ENCODE measurements at regions not wholly inside any gene's neighbourhood (a gene's known extent, or its start where the extent isn't known, plus 50 kb on each side); places are given as distances from the start of the nearest gene placed in this dataset.

DNA sequence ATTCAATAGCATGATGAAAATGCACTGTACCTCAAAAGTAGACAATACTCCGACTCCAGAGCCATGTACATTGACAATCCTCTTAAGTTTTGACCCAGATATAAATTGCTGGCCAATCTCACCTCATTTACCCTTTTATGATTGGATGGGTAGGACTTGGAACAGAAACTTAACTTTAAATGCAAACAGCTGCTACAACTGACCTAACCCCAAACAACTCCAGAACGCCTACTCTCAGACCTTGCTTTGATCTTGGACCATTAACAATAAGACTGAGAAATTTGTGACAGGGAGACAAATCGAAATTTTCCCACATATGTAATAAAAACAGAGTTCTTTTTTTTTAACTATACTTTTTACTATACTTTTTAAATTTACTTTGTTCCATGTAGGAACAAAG is 200.5 kb upstream of the MCHR2 start:
- FAIRE-seq (no peak), DNase-seq (ENCODE audit: insufficient read length, low spot score) (no peak)
- no peak for TF ChIP-seq POLR2A (IDR thresholded peaks at IDR 0.05; ENCODE audit: low read depth, low read length)

DNA sequence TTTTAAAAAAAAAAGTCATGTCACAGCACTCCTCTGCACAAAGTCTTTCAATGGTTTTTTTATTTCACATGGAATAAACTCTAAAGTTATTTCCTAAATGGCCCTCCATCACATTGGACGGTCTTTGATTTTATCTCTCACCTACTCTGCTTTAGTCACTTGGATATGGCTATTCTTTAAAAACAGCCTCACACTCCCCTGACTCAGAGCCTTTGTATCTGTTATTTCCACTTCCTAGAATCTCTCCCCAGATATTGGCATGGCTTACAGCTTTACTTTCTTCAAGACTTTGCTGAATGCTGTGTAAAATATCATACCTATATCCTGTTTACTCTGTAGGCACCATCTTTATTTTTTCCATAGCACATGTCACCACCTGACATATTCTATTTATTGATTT is 194.7 kb upstream of the MCHR2 start:
- no peak for DNase-seq (ENCODE audit: insufficient read length, low spot score)
- FAIRE-seq = no peak
- TF ChIP-seq POLR2A (IDR thresholded peaks at IDR 0.05; ENCODE audit: low read depth, low read length) = no peak

DNA sequence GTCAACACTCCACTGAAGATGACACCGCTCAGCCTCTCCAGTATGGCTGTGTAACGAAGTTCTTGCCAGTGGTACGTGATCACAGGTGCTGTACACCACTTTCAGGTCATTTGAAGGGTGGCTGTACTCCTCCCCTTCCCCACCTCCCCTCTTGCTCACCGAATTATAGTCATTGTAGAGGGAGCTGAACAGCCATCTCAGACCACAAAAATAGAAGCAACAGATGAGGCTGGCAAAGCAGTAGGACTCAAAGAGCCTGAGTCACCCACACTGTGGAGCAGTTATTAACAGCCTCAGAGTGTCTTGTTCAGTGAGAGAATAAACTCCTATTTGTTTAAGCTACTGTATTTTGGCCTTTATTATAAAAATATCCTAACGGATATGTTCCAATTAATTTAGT is 192.5 kb upstream of the MCHR2 start:
- no peak for DNase-seq (ENCODE audit: insufficient read length, low spot score)
- no peak for TF ChIP-seq POLR2A (IDR thresholded peaks at IDR 0.05; ENCODE audit: low read depth, low read length)
- FAIRE-seq = no peak

DNA sequence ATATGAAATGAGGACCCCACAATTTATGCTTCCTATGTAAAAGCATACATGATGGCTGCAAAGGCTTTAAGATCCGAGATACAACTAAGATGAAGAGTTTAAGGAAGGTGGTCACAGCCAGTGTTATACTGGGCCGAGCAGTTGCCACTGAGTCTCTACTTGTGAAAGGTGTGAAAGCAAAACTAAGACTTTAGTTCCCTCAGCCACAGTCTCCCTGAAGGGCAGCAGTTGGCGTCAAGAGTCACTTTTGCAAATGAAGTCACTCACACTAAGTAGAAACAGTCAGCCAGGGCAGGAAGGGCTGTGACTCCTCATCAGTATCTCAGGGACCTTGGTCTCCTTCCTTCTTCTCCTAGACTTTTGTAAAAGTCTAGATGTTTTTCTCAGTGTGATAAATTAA is 191.6 kb upstream of the MCHR2 start:
- TF ChIP-seq POLR2A (IDR thresholded peaks at IDR 0.05; ENCODE audit: low read depth, low read length) = no peak
- FAIRE-seq (no peak), DNase-seq (ENCODE audit: insufficient read length, low spot score) (no peak)

DNA sequence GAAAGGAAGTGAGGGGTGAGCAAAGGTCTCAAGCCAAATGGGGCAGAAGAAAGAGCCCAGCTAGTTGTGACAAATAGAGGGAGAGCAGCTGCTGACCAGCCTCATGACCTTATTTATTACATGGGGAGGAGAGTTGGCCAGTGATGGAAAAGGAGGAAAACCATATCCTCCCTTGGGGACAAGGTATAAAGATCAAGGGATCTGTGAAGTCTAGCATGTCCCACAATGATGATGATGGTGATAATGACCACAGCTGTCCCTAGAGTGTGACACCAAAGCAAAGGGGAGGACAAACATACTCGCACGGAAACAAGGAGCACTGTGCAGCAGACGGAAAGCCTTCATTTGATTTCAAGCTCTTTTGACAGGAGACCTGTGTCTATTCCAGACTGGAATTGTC is 190.4 kb upstream of the MCHR2 start:
- no peak for FAIRE-seq
- no peak for TF ChIP-seq POLR2A (IDR thresholded peaks at IDR 0.05; ENCODE audit: low read depth, low read length)
- DNase-seq (ENCODE audit: insufficient read length, low spot score) = no peak

DNA sequence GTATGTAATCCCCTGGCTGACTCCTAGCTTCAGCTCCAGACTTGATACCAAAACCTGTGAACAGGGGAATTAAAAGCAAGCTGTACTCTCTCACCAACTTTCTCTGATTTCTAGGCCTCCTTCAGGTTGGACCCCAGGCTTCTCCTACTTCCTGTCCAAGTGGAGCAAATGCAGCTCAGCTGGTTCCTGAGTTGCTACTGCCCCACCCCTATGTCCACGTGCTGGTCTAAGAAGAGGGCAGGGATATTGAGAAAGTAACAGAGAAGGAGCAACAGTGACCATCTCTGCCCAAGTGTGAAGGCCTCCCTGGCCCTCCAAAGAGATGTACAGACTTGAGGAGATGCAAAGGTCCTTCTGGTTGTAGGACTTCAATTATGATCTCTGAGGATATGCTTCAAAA is 188.3 kb upstream of the MCHR2 start:
- DNase-seq (ENCODE audit: insufficient read length, low spot score) (no peak), FAIRE-seq (no peak)
- no peak for TF ChIP-seq POLR2A (IDR thresholded peaks at IDR 0.05; ENCODE audit: low read depth, low read length)

DNA sequence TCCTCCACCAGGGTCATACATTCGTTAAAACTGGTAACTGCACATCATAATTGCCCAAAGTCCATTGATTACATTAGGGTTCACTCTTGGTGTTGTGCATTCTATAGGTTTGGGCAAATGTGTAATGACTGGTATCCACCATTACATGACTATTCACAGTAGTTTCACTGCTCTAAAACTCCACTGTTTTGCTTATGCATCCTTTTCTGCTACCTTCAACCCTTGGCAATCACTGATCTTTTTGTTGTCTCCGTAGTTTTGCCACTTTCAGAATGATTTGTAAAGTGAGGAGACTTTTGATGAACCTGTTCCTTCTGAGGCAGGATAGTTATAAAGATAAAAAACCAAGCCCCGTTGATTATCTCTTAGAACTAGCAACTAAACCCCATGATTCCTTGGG is 187.3 kb upstream of the MCHR2 start:
- DNase-seq (ENCODE audit: insufficient read length, low spot score) = no peak
- FAIRE-seq = no peak
- TF ChIP-seq POLR2A (IDR thresholded peaks at IDR 0.05; ENCODE audit: low read depth, low read length) = no peak

DNA sequence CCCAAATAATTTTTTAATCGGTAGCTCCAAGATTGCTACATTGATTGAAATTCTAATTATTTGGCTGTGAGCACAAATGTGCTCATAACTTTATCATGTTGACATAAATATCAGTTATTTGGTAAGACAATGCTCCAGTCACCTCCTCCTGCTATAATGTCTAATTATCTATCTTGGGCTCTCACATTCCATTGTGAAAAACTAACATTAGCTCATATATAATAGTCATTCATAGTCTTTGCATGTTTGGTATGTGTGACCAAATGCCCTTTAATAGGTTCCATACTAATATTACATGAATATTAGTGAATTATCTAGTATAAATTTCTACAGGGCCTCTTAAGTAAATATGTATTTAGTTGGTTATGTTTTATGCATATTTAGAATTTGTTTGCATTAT is 185.6 kb upstream of the MCHR2 start:
- DNase-seq (ENCODE audit: insufficient read length, low spot score) (no peak), FAIRE-seq (no peak)
- no peak for TF ChIP-seq POLR2A (IDR thresholded peaks at IDR 0.05; ENCODE audit: low read depth, low read length)

DNA sequence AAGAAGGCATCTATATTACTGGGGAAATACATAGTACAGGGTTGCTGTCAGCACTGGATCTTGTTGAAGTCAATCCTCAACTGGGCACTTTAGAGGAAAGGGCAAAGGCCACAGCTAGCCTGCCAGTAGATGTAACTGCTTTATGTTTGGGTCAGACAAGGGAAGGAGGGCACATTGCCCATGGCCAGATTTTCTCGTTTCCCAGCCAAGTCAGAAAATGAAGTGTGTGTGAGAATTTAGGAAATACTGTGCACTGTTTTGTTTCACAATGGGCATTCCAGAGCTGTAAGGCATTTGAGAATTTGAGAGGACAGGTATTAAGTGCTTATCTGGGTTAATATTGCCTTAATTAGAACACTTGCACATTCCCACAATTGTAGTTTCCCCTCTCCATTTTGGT is 183.9 kb upstream of the MCHR2 start:
- FAIRE-seq = no peak
- DNase-seq (ENCODE audit: insufficient read length, low spot score) = no peak

DNA sequence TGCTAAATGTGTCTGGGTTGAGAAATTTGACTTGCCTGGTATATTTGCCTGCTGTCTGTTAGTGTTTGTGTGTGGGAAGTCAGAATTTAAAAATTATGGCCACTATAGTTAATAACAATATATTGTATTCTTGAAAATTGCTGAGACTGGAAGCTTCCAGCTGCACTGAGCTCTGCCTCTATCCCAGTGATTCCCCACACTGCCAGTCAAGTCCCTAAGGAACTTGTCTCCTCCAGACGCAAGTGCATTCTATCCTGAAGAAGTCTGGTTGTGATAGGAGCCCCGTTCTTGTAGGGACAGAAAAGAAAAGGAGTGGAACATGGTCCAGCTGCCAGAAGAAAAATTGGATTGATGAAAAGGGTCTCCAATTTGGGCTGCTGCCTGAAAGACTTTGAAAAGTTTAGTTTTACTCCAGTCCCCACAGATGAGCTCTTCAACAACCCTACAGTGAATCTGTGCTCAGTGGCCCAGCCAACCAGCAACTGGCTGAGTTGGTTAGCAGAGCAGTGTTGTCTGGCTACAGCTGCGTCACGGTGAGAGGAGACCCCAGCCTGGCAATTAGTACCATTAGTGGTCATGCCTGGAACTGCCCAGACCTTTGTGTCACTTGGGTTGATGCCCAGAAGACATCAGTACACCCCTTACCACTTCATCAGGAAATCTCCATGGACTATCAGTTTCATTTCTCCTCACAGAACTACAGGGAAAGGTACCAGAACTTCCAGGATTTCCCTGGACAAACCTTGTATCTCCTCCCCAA is 183.1 kb upstream of the MCHR2 start:
- FAIRE-seq (no peak), DNase-seq (ENCODE audit: insufficient read length, low spot score) (no peak)
- no peak for TF ChIP-seq POLR2A (IDR thresholded peaks at IDR 0.05; ENCODE audit: low read depth, low read length)

More for the DNA sequence above, 183.9 kb upstream of the MCHR2 start:
- TF ChIP-seq POLR2A (IDR thresholded peaks at IDR 0.05; ENCODE audit: low read depth, low read length) = no peak

DNA sequence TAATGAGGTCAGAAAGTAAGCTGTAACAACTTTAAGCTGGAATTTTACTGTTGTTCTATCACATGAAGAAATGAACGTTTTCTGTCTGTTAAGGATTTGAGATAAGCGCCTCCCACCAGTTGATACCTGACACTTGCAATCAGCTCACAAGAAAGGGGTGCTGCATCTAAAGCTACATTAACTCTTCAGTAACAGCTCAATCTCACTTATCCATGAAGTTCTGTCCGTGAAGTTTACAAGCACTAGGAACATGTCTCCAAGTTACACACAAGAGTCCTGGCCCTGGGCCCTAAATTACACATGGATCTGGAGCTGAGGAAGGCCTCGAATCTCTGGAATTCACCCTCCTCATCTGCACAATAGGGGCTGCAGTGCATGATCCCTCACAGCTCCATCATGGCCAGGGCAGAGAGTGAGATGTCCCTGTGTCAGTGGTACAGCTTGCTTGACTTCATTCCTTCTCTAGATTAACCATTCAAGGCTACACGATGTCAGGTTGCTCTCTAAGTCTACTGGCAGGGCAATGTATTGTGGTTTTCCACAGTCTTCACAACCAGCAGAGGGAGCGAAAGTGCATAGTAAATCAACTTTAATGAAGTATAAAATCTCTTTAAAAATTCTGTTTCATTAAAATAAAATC is 182.4 kb upstream of the MCHR2 start:
- DNase-seq (ENCODE audit: insufficient read length, low spot score) (no peak), FAIRE-seq (peak; percentile 38)
- TF ChIP-seq POLR2A (IDR thresholded peaks at IDR 0.05; ENCODE audit: low read depth, low read length) = no peak

DNA sequence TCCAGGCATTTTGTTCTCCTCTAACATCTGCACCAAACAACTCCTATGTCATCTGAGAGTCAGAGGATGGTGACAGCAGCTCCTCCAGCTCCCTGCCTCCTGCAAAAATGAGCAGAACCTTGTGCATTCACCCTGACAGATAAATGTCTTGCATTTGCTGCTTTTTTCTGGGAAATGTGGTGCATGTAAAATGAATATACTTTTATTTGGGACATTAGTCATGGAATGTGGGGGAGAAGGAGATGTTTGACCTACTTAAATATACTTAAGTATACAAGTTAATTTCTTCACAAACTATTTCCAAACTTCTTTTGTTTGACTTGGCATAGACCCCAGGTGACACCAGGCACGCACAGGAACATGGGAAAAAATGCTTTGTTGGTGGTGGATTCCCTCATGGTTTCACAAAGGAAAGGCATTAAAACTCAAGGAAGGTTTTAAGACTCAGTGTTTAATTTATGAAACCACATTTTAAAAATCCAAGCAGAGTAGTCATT is 181.8 kb upstream of the MCHR2 start:
- TF ChIP-seq POLR2A (IDR thresholded peaks at IDR 0.05; ENCODE audit: low read depth, low read length) = no peak
- no peak for FAIRE-seq
- no peak for DNase-seq (ENCODE audit: insufficient read length, low spot score)

DNA sequence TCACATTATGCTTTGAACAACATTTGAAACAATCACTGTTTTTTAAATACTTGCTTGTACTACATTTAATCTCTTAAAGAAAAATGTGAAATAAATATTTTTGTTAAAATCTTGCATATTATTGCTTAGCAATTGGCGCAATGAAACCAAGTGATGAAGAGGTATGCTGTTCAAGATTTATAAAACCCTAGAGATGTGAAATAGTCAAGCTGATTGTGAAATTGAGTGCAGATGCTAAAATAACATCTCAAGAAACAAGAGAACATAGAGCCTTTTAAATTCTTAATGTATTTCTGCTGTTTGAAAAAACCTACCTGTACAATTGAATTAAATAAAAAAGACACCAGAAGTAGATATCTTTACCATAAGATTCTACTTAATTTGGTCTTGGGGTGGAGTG is 179.2 kb upstream of the MCHR2 start:
- DNase-seq (ENCODE audit: insufficient read length, low spot score) (no peak), FAIRE-seq (no peak)
- TF ChIP-seq POLR2A (IDR thresholded peaks at IDR 0.05; ENCODE audit: low read depth, low read length) = no peak

DNA sequence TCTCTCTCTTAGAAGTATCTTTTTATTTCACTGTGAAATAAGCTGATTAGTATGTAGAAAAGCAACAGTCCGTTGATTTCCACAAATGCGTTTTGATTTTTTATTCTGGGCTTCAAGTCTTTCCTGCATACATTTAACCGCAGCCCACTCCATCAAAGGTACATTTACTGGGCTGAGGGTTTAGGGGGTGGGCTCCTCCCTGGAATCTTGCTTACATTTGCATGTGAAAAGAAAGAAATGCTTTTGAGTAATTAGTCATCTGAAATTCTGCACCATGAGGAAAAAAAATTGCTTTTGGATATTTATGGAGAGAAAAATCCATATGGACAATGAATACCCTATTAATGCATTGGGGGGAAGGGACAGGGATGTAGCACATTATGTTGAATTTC is 178.3 kb upstream of the MCHR2 start:
- no peak for TF ChIP-seq POLR2A (IDR thresholded peaks at IDR 0.05; ENCODE audit: low read depth, low read length)
- FAIRE-seq (no peak), DNase-seq (ENCODE audit: insufficient read length, low spot score) (no peak)
